H1 (cell line): ENCODE measurements at regions not wholly inside any gene's neighbourhood (a gene's known extent, or its start where the extent isn't known, plus 50 kb on each side); places are given as distances from the start of the nearest gene placed in this dataset.

Experiments
- CTCF ChIA-PET: fragments of 300-600 bp; sonication (Branson Sonifier 250); formaldehyde crosslinking; loops from one replicate; lab custom pipeline; 2021; ENCODE audit not compliant: partially characterized antibody; lab: Charles Lee
- POLR2A ChIA-PET: fragments of 300-600 bp; sonication (Branson Sonifier 250); formaldehyde crosslinking; loops from one replicate; lab custom pipeline; 2021; ENCODE audit warnings: inconsistent platforms; ENCODE audit not compliant: partially characterized antibody; lab: Charles Lee
- DNase-seq, 2 experiments: peaks; one replicate each; pipeline versions ENCODE4 v3.0.0 to v3.0.0-alpha.2; 2010 to 2022; ENCODE audit warnings: low spot score in 2 of 2, low read depth in 1 of 2, mixed read lengths in 1 of 2
- FAIRE-seq: peaks from 2 replicates; lab custom pipeline; 2011; peaks lifted over from hg19 to GRCh38; lab: Jason Lieb, UNC
- H2AFZ ChIP-seq: 2 replicates; pipeline ENCODE4 v1.8.1; 2012; ENCODE audit warnings: low read length, inconsistent platforms
- H2AK5ac ChIP-seq: 2 replicates; pipeline ENCODE4 v1.6.1; 2013; ENCODE audit warnings: low read depth, low read length
- H2BK120ac ChIP-seq: replicated peaks from 2 replicates; pipeline ENCODE3; 2013; ENCODE audit warnings: low read depth, low read length, inconsistent platforms
- H2BK12ac ChIP-seq: 2 replicates; pipeline ENCODE4 v1.6.1; 2013; ENCODE audit warnings: low read depth, low read length
- H2BK15ac ChIP-seq: 2 replicates; pipeline ENCODE4 v1.6.1; 2013; ENCODE audit warnings: low read length
- H2BK20ac ChIP-seq: 2 replicates; pipeline ENCODE4 v1.6.1; 2013; ENCODE audit warnings: low read length
- H2BK5ac ChIP-seq: 2 replicates; pipeline ENCODE4 v1.6.1; 2013; ENCODE audit warnings: low read depth, low read length
- H3K14ac ChIP-seq: 2 replicates; pipeline ENCODE4 v1.6.1; 2013; ENCODE audit warnings: inconsistent platforms; ENCODE audit not compliant: insufficient read length
- H3K18ac ChIP-seq: 2 replicates; pipeline ENCODE4 v1.6.1; 2013; ENCODE audit warnings: low read length; ENCODE audit errors: extremely low read depth
- H3K23ac ChIP-seq: 2 replicates; pipeline ENCODE4 v1.6.1; 2013; ENCODE audit warnings: inconsistent platforms; ENCODE audit not compliant: insufficient read length
- H3K23me2 ChIP-seq: 2 replicates; pipeline ENCODE4 v1.6.1; 2013; ENCODE audit warnings: low read depth, low read length
- H3K27ac ChIP-seq: 2 replicates; pipeline ENCODE4 v1.6.1; 2011; ENCODE audit warnings: low read depth, low read length, inconsistent platforms
- H3K27me3 ChIP-seq, 4 experiments: replicated peaks in 1 of 4; 1 replicate in 1 of 4; 2 replicates in 3 of 4; pipeline versions ENCODE4 v1.6.1 to v1.8.1; 2011 to 2013; ENCODE audit warnings: low read length in 3 of 4, mild to moderate bottlenecking in 3 of 4, inconsistent platforms in 2 of 4, mixed read lengths in 2 of 4, moderate library complexity in 1 of 4; ENCODE audit not compliant: control insufficient read depth in 3 of 4, insufficient read depth in 3 of 4; ENCODE audit errors: extremely low read depth in 1 of 4
- H3K36me3 ChIP-seq, 4 experiments: 2 replicates each; pipeline versions ENCODE4 v1.6.1 to v1.8.1; 2011 to 2013; ENCODE audit warnings: mild to moderate bottlenecking in 4 of 4, low read length in 3 of 4, moderate library complexity in 2 of 4, control low read depth in 1 of 4, inconsistent platforms in 1 of 4; ENCODE audit not compliant: insufficient read depth in 4 of 4, control insufficient read depth in 2 of 4
- H3K4ac ChIP-seq: replicated peaks from 2 replicates; pipeline ENCODE3; 2013; ENCODE audit warnings: low read length, low read depth, mixed read lengths, inconsistent platforms; ENCODE audit not compliant: insufficient read length
- H3K4me1 ChIP-seq, 4 experiments: replicated peaks in 1 of 4; 1 replicate in 1 of 4; 2 replicates in 3 of 4; pipeline versions ENCODE4 v1.6.1 to v1.8.1; 2011 to 2013; ENCODE audit warnings: low read length in 3 of 4, inconsistent platforms in 2 of 4, mixed read lengths in 1 of 4; ENCODE audit not compliant: insufficient read depth in 4 of 4, control insufficient read depth in 3 of 4
- H3K4me2 ChIP-seq, 2 experiments: 2 replicates each; pipeline versions ENCODE4 v1.6.1 to v1.8.1; 2011 to 2013; ENCODE audit warnings: low read depth in 2 of 2, low read length in 2 of 2, control low read depth in 1 of 2, inconsistent platforms in 1 of 2, mild to moderate bottlenecking in 1 of 2; ENCODE audit not compliant: insufficient read depth in 1 of 2
- H3K4me3 ChIP-seq, 4 experiments: fragments of 200-600, 300-600 bp in 1 of 4; sonication (generic), shearing (Covaris generic), sonication (Bioruptor Twin) in 1 of 4; 2 replicates each; pipeline versions ENCODE4 v1.5.1 to v1.8.1; 2011 to 2016; ENCODE audit warnings: low read length in 4 of 4, low read depth in 3 of 4, control low read depth in 2 of 4, inconsistent platforms in 2 of 4, mild to moderate bottlenecking in 2 of 4, mixed read lengths in 1 of 4, moderate library complexity in 1 of 4; ENCODE audit not compliant: insufficient read depth in 2 of 4; ENCODE audit errors: extremely low read depth in 1 of 4
- H3K56ac ChIP-seq: replicated peaks from 2 replicates; pipeline ENCODE3; 2013; ENCODE audit warnings: low read depth, mild to moderate bottlenecking, mixed read lengths, low read length, inconsistent platforms; ENCODE audit not compliant: insufficient read length
- H3K79me1 ChIP-seq: 2 replicates; pipeline ENCODE4 v1.6.1; 2013; ENCODE audit warnings: low read depth, low read length, control low read depth
- H3K79me2 ChIP-seq, 2 experiments: 2 replicates each; pipeline versions ENCODE4 v1.6.1 to v1.8.1; 2012 to 2013; ENCODE audit warnings: low read length in 2 of 2, mild to moderate bottlenecking in 2 of 2, inconsistent platforms in 1 of 2; ENCODE audit not compliant: insufficient read depth in 2 of 2, control insufficient read depth in 1 of 2
- H3K9ac ChIP-seq, 4 experiments: replicated peaks in 1 of 4; 1 replicate in 1 of 4; 2 replicates in 3 of 4; pipeline versions ENCODE4 v1.6.1 to v1.8.1; 2011 to 2013; ENCODE audit warnings: low read depth in 3 of 4, low read length in 3 of 4, control low read depth in 2 of 4, mild to moderate bottlenecking in 2 of 4, moderate library complexity in 2 of 4, inconsistent platforms in 1 of 4; ENCODE audit errors: extremely low read depth in 1 of 4
- H3K9me3 ChIP-seq, 2 experiments: 2 replicates each; pipeline versions ENCODE4 v1.6.1 to v1.8.1; 2012 to 2013; ENCODE audit warnings: mild to moderate bottlenecking in 2 of 2, moderate library complexity in 2 of 2, control low read depth in 1 of 2, inconsistent platforms in 1 of 2, low read depth in 1 of 2, low read length in 1 of 2, mixed read lengths in 1 of 2; ENCODE audit not compliant: insufficient read depth in 2 of 2
- H4K20me1 ChIP-seq, 2 experiments: replicated peaks in 1 of 2; 2 replicates each; pipeline versions ENCODE3 to v1.8.1; 2011 to 2013; ENCODE audit warnings: inconsistent platforms in 2 of 2, low read length in 2 of 2, mild to moderate bottlenecking in 1 of 2; ENCODE audit not compliant: insufficient read depth in 2 of 2, control insufficient read depth in 1 of 2
- H4K5ac ChIP-seq: 2 replicates; pipeline ENCODE4 v1.6.1; 2013; ENCODE audit warnings: low read length, low read depth, mixed read lengths, inconsistent platforms; ENCODE audit not compliant: insufficient read length
- H4K8ac ChIP-seq: 2 replicates; pipeline ENCODE4 v1.8.0; 2013; ENCODE audit warnings: mild to moderate bottlenecking, moderate library complexity, low read length, inconsistent platforms; ENCODE audit not compliant: insufficient read depth; ENCODE audit errors: extremely low read depth
- H4K91ac ChIP-seq: replicated peaks from 2 replicates; pipeline ENCODE3; 2013; ENCODE audit warnings: low read length, mixed read lengths, inconsistent platforms; ENCODE audit not compliant: insufficient read length
- ASH2L ChIP-seq: fragments of 200-600, 300-600 bp; sonication (generic); IDR thresholded peaks from one replicate; pipeline ENCODE4 v1.7.1; 2017; ENCODE audit warnings: low read length
- CHD1 ChIP-seq: IDR thresholded peaks from 2 replicates; pipeline ENCODE4 v1.6.1; 2012; ENCODE audit warnings: low read depth, low read length, improper control_type of control experiment
- JUN ChIP-seq: IDR thresholded peaks from 2 replicates; pipeline ENCODE4 v1.6.1; 2011; ENCODE audit warnings: low read depth, mild to moderate bottlenecking, improper control_type of control experiment, low read length
- MAFK ChIP-seq: IDR thresholded peaks from 2 replicates; pipeline ENCODE4 v1.6.1; 2012; ENCODE audit warnings: low read depth, mild to moderate bottlenecking, improper control_type of control experiment, low read length
- NRF1 ChIP-seq: IDR thresholded peaks from 2 replicates; pipeline ENCODE4 v1.6.1; 2011; ENCODE audit warnings: mild to moderate bottlenecking, low read depth, low read length, improper control_type of control experiment
- RBBP5 ChIP-seq: IDR thresholded peaks from 2 replicates; pipeline ENCODE4 v1.7.1; 2012; ENCODE audit warnings: low read depth, mild to moderate bottlenecking, inconsistent platforms, low read length, moderate library complexity, borderline replicate concordance
- SAP30 ChIP-seq: fragments of 300-600 bp; sonication (generic); IDR thresholded peaks from 2 replicates; pipeline ENCODE4 v1.7.1; 2012; ENCODE audit warnings: low read length, moderate library complexity, mild to moderate bottlenecking, inconsistent platforms; ENCODE audit not compliant: insufficient read depth, insufficient replicate concordance
- SIN3A ChIP-seq, 2 experiments: IDR thresholded peaks in 1 of 2; conservative IDR thresholded peaks in 1 of 2; 2 replicates each; pipeline ENCODE4 v1.6.1; 2011 to 2012; ENCODE audit warnings: low read length in 2 of 2, improper control_type of control experiment in 1 of 2, low read depth in 1 of 2, mild to moderate bottlenecking in 1 of 2
- SP4 ChIP-seq: IDR thresholded peaks from 2 replicates; pipeline ENCODE4 v1.6.1; 2012; ENCODE audit warnings: low read length, inconsistent platforms
- TEAD4 ChIP-seq: IDR thresholded peaks from 2 replicates; pipeline ENCODE4 v1.6.1; 2012; ENCODE audit warnings: low read depth, low read length, inconsistent platforms, mixed read lengths
- WGBS, 2 experiments: shearing (Covaris generic) in 1 of 2; methylation state at CpG; one replicate each; pipeline versions ENCODE4 v1.1.6 to v1.1.7; 2013 to 2015; ENCODE audit warnings: low lambda C conversion rate in 2 of 2, mixed read lengths in 2 of 2, inconsistent platforms in 1 of 2, low coverage in 1 of 2, missing lambda C conversion rate in 1 of 2; ENCODE audit not compliant: insufficient replicate concordance in 2 of 2, insufficient coverage in 1 of 2, insufficient read length in 1 of 2; ENCODE audit errors: extremely low coverage in 1 of 2, missing lambda C conversion rate in 1 of 2; 5-methylcytosine and 5-hydroxymethylcytosine counted together
- TF ChIP-seq, protein P1 (sequence below): IDR thresholded peaks from 2 replicates; pipeline ENCODE4 v1.6.1; 2012; ENCODE audit warnings: inconsistent platforms

DNA sequence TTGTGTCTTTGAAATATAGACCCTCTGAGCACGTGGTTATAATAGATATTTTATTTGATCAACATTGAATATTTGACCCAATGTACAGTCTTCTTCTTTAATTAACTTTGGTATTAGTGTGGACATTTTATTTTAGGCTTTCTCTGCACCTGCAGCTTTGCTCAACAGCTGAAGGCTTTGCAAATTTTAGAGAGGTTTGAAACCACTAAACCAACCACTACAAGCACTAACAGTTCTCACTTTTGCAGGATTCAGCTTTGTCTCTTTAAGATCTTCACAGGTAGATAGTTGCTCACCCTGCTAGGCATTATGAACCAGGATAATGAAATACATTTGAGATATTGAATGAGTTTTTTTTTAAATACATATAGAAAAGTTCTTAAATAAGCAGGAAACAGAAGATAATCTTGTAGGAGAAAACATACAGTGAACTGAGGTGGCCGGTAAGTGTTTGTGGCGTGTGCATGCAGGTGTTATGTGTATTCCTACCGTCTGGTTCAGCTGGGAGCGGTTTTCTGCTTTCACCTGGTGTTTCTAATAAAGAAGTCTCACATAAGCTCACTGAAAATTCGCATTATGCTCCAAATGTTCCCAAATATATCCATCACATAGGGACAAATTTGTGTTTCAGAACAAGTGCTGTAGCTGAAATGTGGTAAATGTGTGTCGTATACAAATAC lies 1508.3 kb upstream of the TENM3 start:
- Histone ChIP-seq H3K18ac (no peak overlapping the region), H3K4me1 (no peaks in the 10 kb centered on the region), H3K4me2 (no peak overlapping the region), H2BK15ac (no peak overlapping the region), H3K27me3 (no peaks in the 10 kb centered on the region), H2BK20ac (no peak overlapping the region), H4K20me1 (no peaks in the 10 kb centered on the region), H2BK12ac (no peak overlapping the region), H2BK120ac (no peak overlapping the region), H3K23ac (no peak overlapping the region), H3K9me3 (no peaks in the 10 kb centered on the region), H3K14ac (no peak overlapping the region), H2BK5ac (no peak overlapping the region), H4K5ac (no peak overlapping the region), H2AFZ (no peak overlapping the region), H3K9ac (no peak overlapping the region), H3K23me2 (no peaks in the 10 kb centered on the region), H3K79me2 (no peaks in the 10 kb centered on the region), H3K27ac (no peak overlapping the region), H4K8ac (no peak overlapping the region)
- DNase-seq (no peak), FAIRE-seq (no peak)
- CTCF ChIA-PET = no interaction called here
- TF ChIP-seq CHD1 (no peak), JUN (no peak), NRF1 (no peak), MAFK (no peak), ASH2L (no peak), SIN3A (conservative IDR thresholded peaks at IDR 0.05 in 1 of 2, IDR thresholded peaks at IDR 0.05 in 1 of 2; ENCODE audit: low read depth in 1 of 2, low read length in 2 of 2) (no peak), SAP30 (no peak), RBBP5 (no peak), SP4 (no peak), TEAD4 (no peak)
- TF ChIP-seq, protein P1, sequence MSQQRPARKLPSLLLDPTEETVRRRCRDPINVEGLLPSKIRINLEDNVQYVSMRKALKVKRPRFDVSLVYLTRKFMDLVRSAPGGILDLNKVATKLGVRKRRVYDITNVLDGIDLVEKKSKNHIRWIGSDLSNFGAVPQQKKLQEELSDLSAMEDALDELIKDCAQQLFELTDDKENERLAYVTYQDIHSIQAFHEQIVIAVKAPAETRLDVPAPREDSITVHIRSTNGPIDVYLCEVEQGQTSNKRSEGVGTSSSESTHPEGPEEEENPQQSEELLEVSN = no peak
- TF ChIP-seq, all 59 proteins: peak for 0
- no peaks in the 10 kb centered on the region for H3K79me1 ChIP-seq
- H4K91ac ChIP-seq = no peak overlapping the region
- no peak overlapping the region for H3K4me3 ChIP-seq
- H3K4ac ChIP-seq = no peak overlapping the region
- POLR2A ChIA-PET = no interaction called here
- no peak overlapping the region for H2AK5ac ChIP-seq
- 94% methylated on average over 7 of the region's 7 CpGs; no CpG with 5 or more reads in 1 of the 2 experiments for WGBS, 2 experiments
- no peaks in the 10 kb centered on the region for H3K36me3 ChIP-seq
- no peak overlapping the region for H3K56ac ChIP-seq
